GM18867 (cell line): ENCODE measurements at regions not wholly inside any gene's neighbourhood (a gene's known extent, or its start where the extent isn't known, plus 50 kb on each side); places are given as distances from the start of the nearest gene placed in this dataset.

Experiments used
- ATAC-seq: cut with Tn5 transposase; IDR thresholded peaks from one replicate; pipeline ENCODE4 v1.9.1; 2021; ENCODE audit warnings: mild to moderate bottlenecking, moderate library complexity; ENCODE audit not compliant: unreplicated experiment

DNA sequence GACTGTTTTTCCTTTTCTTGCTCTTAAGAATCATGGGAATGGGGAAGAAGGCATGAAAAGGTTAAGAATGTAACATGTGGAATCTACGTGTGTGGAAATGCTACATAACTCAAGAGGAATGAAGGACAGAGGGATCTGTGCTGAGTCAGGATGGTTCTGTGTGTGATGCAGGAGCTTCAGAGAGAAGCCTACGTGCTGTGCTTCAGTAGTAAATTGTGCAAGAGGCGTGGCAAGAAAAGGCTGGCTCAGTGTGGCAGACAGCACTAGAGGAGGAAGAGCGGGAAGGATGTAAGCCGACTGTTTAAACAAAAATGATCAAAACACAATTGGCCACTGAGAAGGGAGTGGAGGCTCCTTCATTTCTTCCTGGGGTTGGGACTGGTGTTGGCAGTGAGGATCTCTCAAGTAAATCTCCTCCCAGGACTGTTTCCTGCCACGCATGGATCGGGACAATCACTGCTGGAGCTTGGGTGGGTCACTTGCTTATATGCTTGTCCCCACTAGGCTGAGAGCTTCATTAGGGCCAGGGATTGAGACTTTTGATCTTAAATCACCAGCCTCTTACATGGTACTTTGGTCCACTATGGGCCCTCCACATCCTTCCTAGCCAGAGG lies 59.4 kb upstream of the BASP1 start:
- ATAC-seq = no peak

DNA sequence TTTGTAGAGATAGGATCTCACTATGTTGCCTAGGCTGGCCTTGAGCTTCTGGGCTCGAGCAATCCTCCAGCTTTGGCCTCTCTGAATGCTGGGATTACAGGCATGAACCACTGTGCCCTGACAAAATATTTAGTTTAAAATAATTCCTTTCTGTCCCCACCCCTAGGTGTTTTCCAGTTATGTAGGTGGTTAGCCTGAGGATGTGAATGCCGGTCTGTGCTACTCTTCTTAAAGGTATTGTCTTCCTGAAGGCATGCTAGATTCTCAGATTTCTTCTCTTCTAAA lies 56.7 kb upstream of the BASP1 start:
- ATAC-seq = no peak

DNA sequence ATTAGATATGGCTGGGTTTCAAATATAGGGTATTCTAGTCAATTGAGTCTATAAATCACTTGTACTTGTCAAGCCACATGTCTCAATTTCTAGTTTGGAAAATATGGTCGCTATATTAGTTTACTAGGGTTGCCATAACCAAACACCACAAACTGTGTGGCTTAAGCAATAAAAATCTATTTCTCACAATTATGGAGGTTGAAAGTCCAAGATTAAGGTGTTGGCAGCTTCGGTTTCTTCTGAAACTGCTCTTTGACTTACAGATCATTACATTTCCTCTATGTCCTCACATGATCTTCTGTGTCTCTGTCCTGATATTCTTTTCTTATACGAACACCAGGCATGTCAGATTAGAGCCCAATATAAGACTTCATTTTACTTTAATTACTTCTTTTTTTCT lies 55.8 kb upstream of the BASP1 start:
- ATAC-seq = no peak

DNA sequence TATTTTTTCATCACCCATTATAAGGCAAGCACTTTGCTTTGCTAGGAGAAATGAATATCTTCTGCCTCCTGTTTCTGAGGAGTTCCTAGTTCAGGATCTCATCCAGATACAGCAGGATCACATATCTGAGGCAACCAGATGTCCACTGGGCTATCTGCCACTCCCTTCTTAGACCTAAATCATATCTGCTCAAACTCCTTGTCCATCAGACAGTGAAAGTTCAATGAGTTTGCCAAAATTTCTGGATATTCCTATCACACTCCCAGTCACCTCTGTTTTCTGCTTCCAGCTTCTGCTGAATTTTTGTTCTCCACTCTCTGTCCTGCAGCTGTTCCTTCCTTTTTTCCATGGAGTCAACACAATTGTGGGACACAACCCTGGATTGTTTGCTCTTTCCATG lies 54.2 kb upstream of the BASP1 start:
- no peak for ATAC-seq

DNA sequence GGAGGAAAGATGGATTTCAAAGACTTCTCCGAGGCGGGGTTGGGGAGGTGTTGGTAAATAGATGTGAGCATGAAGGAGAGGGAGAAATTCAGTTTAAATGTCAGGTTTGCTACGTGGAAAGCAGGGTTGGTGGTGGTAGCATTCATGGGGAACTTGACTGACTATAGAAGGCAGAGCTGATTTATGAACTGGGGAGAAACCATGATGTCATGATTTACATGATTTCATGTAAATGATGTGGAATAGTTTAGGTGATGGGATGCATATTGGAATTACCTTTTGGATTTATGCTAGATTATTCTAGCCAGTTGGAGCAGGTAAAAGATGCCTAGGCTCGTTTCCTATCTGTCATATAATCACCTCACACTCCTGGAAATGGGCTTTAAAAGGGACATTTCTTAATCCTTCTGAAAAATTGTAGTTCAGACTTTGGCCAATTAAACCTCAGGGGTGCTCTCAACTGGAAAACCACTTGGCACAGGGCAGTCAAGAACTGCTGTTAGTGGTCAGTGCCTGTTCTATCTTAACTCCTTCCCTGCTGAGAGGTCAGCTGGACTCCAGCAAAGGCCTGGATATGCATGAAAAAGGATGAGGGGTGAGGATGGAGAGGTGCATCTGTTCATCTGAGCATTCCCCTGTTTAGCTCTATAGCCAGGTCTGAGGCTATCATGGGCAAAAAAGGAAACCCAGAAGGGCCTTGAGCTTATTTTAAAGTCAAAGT lies 50.1 kb upstream of the BASP1 start:
- no peak for ATAC-seq
